Tongue (tissue), 1 donor: ENCODE measurements at regions not wholly inside any gene's neighbourhood (a gene's known extent, or its start where the extent isn't known, plus 50 kb on each side); places are given as distances from the start of the nearest gene placed in this dataset.

Experiments
- DNase-seq: peaks from one replicate; pipeline ENCODE4 v3.0.0-alpha.2; 2015

GRCh38 chr2:52934323-52934898 lies 833.2 kb upstream of the CHAC2 start:
- DNase-seq = peak; percentile 59

GRCh38 chr2:52933878-52934277 lies 833.7 kb upstream of the CHAC2 start:
- no peak for DNase-seq

GRCh38 chr2:52931660-52932059 lies 835.9 kb upstream of the CHAC2 start:
- no peak for DNase-seq

GRCh38 chr2:52929412-52929811 lies 838.2 kb upstream of the CHAC2 start:
- no peak for DNase-seq

- DNase-seq = no peak
Measured at GRCh38 chr2:52919673-52920072, 847.9 kb upstream of the CHAC2 start.

- no peak for DNase-seq
Measured at GRCh38 chr2:52918551-52918950, 849.1 kb upstream of the CHAC2 start.

- DNase-seq = no peak
Measured at GRCh38 chr2:52916981-52917380, 850.6 kb upstream of the CHAC2 start.

- DNase-seq = peak; percentile 84
Measured at GRCh38 chr2:52904355-52904891, 863.2 kb upstream of the CHAC2 start.

- no peak for DNase-seq
Measured at GRCh38 chr2:52897511-52898044, 870.0 kb upstream of the CHAC2 start.

- no peak for DNase-seq
Measured at GRCh38 chr2:52895726-52896340, 871.8 kb upstream of the CHAC2 start.

GRCh38 chr2:52886556-52886955 lies 881.0 kb upstream of the CHAC2 start:
- DNase-seq = no peak

GRCh38 chr2:52884761-52885352 lies 882.7 kb upstream of the CHAC2 start:
- DNase-seq = no peak

GRCh38 chr2:52882974-52883373 lies 884.6 kb upstream of the CHAC2 start:
- no peak for DNase-seq

- no peak for DNase-seq
Measured at GRCh38 chr2:52881606-52882005, 886.0 kb upstream of the CHAC2 start.

- DNase-seq = no peak
Measured at GRCh38 chr2:52880872-52881271, 886.7 kb upstream of the CHAC2 start.

GRCh38 chr2:52879561-52879960 lies 888.0 kb upstream of the CHAC2 start:
- DNase-seq = no peak

- DNase-seq = no peak
Measured at GRCh38 chr2:52877703-52878102, 889.9 kb upstream of the CHAC2 start.

- DNase-seq = no peak
Measured at GRCh38 chr2:52874466-52875106, 893.0 kb upstream of the CHAC2 start.

- DNase-seq = no peak
Measured at GRCh38 chr2:52862801-52863200, 904.8 kb upstream of the CHAC2 start.

- no peak for DNase-seq
Measured at GRCh38 chr2:52861596-52861995, 906.0 kb upstream of the CHAC2 start.

GRCh38 chr2:52859065-52859464 lies 908.5 kb upstream of the CHAC2 start:
- no peak for DNase-seq

- no peak for DNase-seq
Measured at GRCh38 chr2:52857722-52858121, 909.9 kb upstream of the CHAC2 start.

GRCh38 chr2:52852006-52852405 lies 915.6 kb upstream of the CHAC2 start:
- no peak for DNase-seq
